ENCODE measurements at regions not wholly inside any gene's neighbourhood (a gene's known extent, or its start where the extent isn't known, plus 50 kb on each side); places are given as distances from the start of the nearest gene placed in this dataset.

DNA sequence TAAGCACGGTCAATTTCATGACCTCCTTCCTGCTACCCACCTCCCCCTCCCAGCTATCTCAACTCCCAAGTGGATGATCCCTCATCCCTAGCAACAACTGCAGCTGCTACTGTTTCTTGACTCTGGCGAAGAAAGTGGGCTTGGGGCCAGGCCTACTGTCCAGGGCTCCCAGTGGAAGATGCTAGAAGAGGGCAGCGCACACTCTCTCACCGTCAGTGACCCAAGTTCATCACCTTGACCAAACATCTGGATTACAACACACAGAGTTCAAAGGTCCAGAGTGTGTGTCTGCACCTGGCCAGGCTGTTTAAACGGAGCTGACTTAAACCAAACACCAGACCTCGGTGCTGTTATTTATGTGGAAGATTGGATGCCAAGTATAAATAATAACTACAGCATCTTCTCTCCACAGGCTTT is 385.6 kb downstream of the SHQ1 start:
- TF ChIP-seq POLR2AphosphoS5 (IDR thresholded peaks at IDR 0.05; ENCODE audit: low read depth) (no peak), EZH2 (IDR thresholded peaks at IDR 0.05; ENCODE audit: low read depth, unreplicated experiment) (no peak), NANOG (IDR thresholded peaks at IDR 0.05; ENCODE audit: borderline replicate concordance) (no peak), CREB1 (CRISPR knock-in tag; IDR thresholded peaks at IDR 0.05; ENCODE audit: low read depth) (no peak), EZH2phosphoT487 (IDR thresholded peaks at IDR 0.05; ENCODE audit: unreplicated experiment) (no peak), STAT1 (IDR thresholded peaks at IDR 0.05; ENCODE audit: unreplicated experiment) (no peak)
- TF ChIP-seq, protein P1, sequence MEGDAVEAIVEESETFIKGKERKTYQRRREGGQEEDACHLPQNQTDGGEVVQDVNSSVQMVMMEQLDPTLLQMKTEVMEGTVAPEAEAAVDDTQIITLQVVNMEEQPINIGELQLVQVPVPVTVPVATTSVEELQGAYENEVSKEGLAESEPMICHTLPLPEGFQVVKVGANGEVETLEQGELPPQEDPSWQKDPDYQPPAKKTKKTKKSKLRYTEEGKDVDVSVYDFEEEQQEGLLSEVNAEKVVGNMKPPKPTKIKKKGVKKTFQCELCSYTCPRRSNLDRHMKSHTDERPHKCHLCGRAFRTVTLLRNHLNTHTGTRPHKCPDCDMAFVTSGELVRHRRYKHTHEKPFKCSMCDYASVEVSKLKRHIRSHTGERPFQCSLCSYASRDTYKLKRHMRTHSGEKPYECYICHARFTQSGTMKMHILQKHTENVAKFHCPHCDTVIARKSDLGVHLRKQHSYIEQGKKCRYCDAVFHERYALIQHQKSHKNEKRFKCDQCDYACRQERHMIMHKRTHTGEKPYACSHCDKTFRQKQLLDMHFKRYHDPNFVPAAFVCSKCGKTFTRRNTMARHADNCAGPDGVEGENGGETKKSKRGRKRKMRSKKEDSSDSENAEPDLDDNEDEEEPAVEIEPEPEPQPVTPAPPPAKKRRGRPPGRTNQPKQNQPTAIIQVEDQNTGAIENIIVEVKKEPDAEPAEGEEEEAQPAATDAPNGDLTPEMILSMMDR (conservative IDR thresholded peaks at IDR 0.05; ENCODE audit: low read depth in 2 of 2) = no peak
- TF ChIP-seq, protein P2, sequence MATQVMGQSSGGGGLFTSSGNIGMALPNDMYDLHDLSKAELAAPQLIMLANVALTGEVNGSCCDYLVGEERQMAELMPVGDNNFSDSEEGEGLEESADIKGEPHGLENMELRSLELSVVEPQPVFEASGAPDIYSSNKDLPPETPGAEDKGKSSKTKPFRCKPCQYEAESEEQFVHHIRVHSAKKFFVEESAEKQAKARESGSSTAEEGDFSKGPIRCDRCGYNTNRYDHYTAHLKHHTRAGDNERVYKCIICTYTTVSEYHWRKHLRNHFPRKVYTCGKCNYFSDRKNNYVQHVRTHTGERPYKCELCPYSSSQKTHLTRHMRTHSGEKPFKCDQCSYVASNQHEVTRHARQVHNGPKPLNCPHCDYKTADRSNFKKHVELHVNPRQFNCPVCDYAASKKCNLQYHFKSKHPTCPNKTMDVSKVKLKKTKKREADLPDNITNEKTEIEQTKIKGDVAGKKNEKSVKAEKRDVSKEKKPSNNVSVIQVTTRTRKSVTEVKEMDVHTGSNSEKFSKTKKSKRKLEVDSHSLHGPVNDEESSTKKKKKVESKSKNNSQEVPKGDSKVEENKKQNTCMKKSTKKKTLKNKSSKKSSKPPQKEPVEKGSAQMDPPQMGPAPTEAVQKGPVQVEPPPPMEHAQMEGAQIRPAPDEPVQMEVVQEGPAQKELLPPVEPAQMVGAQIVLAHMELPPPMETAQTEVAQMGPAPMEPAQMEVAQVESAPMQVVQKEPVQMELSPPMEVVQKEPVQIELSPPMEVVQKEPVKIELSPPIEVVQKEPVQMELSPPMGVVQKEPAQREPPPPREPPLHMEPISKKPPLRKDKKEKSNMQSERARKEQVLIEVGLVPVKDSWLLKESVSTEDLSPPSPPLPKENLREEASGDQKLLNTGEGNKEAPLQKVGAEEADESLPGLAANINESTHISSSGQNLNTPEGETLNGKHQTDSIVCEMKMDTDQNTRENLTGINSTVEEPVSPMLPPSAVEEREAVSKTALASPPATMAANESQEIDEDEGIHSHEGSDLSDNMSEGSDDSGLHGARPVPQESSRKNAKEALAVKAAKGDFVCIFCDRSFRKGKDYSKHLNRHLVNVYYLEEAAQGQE (IDR thresholded peaks at IDR 0.05; ENCODE audit: unreplicated experiment) = no peak
